Ascending aorta (tissue), 2 donors: ENCODE measurements at regions not wholly inside any gene's neighbourhood (a gene's known extent, or its start where the extent isn't known, plus 50 kb on each side); places are given as distances from the start of the nearest gene placed in this dataset.
A peak's percentile ranks its signal among the peaks of the same experiment; 100 is the strongest.
"Not testable (repeated sequence)": the region's sequence is repeated elsewhere in the genome, so short reads cannot be mapped to it uniquely, and the experiment has no call there.

Experiments
- DNase-seq, 2 donors: peaks; one replicate each; pipeline ENCODE4 v3.0.0-alpha.2; 2019; ENCODE audit warnings: low spot score in 2 of 2
- H3K27ac ChIP-seq, 2 donors: fragments of 200-600 bp; sonication (generic); one replicate each; pipeline ENCODE4 v1.5.1; 2016 to 2017; ENCODE audit warnings: mild to moderate bottlenecking in 1 of 2
- H3K27me3 ChIP-seq: fragments of 200-600 bp; sonication (generic); one replicate; pipeline ENCODE4 v1.5.1; 2017
- H3K36me3 ChIP-seq, 2 donors: fragments of 200-600 bp; sonication (generic); one replicate each; pipeline ENCODE4 v1.5.1; 2016
- H3K4me1 ChIP-seq, 2 donors: fragments of 200-600 bp; sonication (generic); one replicate each; pipeline ENCODE4 v1.5.1; 2016 to 2017; ENCODE audit warnings: mild to moderate bottlenecking in 1 of 2
- H3K4me3 ChIP-seq, 2 donors: fragments of 200-600 bp; sonication (generic); one replicate each; pipeline ENCODE4 v1.5.1; 2016 to 2017; ENCODE audit warnings: mild to moderate bottlenecking in 1 of 2
- H3K9me3 ChIP-seq, 2 donors: fragments of 200-600 bp; sonication (generic); one replicate each; pipeline ENCODE4 v1.5.1; 2016
- intact Hi-C: fragments of 100-400 bp; cut with DNase I; formaldehyde crosslinking; loops from one replicate; pipeline ENCODE4 v1.15.1; 2023
- TF ChIP-seq, protein P1 (sequence below), 3 experiments: fragments of 200-600 bp in 2 of 3; fragments of 450-650 bp in 1 of 3; sonication (generic) in 2 of 3; IDR thresholded peaks; one replicate each; pipeline ENCODE4 v1.5.1; 2016 to 2019; ENCODE audit warnings: antibody characterized with exemption in 3 of 3, mild to moderate bottlenecking in 1 of 3, moderate library complexity in 1 of 3

DNA sequence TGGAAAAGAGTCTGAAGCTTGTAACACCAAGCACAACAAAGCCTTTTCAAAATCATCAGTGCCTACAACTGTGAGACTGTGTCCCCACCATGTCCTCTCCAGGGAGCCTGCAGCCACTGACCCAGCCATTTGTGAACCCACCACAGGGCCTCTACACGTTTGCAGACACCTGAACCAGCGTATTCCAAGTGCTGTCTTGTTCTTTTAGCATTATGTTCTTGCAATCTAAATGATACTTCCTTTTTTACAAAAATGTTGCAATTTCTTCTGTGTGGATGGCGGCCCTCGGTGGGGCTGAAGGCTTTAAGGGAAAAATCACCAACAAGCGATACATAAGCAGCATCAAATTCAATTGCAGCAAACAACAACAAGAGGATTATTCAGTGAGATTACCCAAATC lies 403.2 kb upstream of the MGMT start:
- no peak for DNase-seq
- H3K36me3 ChIP-seq, result no peaks in the 10 kb centered on the region
- H3K27me3 ChIP-seq, result no peaks in the 10 kb centered on the region
- H3K4me1 ChIP-seq, result no peaks in the 10 kb centered on the region
- no peak overlapping the region for H3K27ac ChIP-seq
- TF ChIP-seq, protein P1, sequence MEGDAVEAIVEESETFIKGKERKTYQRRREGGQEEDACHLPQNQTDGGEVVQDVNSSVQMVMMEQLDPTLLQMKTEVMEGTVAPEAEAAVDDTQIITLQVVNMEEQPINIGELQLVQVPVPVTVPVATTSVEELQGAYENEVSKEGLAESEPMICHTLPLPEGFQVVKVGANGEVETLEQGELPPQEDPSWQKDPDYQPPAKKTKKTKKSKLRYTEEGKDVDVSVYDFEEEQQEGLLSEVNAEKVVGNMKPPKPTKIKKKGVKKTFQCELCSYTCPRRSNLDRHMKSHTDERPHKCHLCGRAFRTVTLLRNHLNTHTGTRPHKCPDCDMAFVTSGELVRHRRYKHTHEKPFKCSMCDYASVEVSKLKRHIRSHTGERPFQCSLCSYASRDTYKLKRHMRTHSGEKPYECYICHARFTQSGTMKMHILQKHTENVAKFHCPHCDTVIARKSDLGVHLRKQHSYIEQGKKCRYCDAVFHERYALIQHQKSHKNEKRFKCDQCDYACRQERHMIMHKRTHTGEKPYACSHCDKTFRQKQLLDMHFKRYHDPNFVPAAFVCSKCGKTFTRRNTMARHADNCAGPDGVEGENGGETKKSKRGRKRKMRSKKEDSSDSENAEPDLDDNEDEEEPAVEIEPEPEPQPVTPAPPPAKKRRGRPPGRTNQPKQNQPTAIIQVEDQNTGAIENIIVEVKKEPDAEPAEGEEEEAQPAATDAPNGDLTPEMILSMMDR (IDR thresholded peaks at IDR 0.05), result no peak
- H3K4me3 ChIP-seq, result no peak overlapping the region
- H3K9me3 ChIP-seq, result no peaks in the 10 kb centered on the region
- intact Hi-C loops, result no loop called here

DNA sequence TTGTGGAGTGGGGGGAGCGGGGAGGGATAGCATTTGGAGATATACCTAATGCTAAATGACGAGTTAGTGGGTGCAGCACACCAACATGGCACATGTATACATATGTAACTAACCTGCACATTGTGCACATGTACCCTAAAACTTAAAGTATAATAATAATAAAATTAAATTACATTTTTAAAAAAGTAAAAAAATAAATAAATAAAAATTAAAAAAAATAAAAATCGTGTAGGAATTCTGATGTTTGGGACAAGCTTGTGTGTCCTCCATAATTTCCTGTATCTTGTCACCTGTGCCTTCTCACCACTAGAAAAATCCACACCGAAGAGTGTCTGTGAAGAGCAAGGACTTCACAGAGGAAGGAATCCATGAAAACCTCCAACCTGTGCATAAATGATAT lies 400.5 kb upstream of the MGMT start:
- H3K27me3 ChIP-seq, H3K9me3 ChIP-seq, H3K36me3 ChIP-seq, H3K4me1 ChIP-seq, intact Hi-C loops, H3K4me3 ChIP-seq, DNase-seq, H3K27ac ChIP-seq: not testable (repeated sequence)

DNA sequence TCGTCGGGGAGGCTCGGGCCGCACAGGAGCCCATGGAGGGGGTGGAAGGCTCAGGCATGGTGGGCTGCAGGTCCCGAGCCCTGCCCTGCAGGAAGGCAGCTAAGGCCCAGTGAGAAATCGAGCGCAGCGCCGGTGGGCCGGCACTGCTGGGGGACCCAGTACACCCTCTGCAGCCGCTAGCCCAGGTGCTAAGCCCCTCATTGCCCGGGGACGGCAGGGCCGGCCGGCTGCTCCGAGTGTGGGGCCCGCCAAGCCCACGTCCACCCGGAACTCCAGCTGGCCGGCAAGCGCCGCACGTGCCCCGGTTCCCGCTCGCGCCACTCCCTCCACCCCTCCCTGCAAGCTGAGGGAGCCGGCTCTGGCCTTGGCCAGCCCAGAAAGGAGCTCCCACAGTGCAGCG lies 395.6 kb upstream of the MGMT start:
- H3K9me3 ChIP-seq, H3K4me1 ChIP-seq, H3K27ac ChIP-seq, intact Hi-C loops, DNase-seq, H3K36me3 ChIP-seq, H3K27me3 ChIP-seq, H3K4me3 ChIP-seq: not testable (repeated sequence)

DNA sequence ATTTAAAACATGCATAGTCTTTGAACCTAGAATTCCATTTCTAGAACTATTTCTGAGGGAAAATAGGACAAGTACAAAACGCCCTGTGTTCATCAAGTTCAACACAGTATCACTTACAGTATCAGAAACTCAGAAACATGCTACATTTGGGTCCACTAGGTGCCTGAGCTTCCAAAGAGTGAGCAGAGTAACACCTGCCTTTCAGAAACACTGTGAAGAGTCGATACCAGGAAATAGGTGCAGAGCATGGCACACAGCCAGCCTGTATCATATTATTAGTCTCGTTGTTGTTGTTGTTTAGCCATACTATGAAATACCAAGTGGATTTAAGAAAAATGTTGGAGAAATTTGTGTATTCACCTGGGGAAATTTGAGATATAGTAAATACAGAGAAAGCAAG lies 392.1 kb upstream of the MGMT start:
- H3K4me3 ChIP-seq, result no peak overlapping the region
- no peaks in the 10 kb centered on the region for H3K9me3 ChIP-seq
- H3K27ac ChIP-seq, result no peak overlapping the region
- H3K36me3 ChIP-seq, result no peaks in the 10 kb centered on the region
- DNase-seq, result no peak
- no peaks in the 10 kb centered on the region for H3K27me3 ChIP-seq
- H3K4me1 ChIP-seq, result peaks cover 0 to 18% of the 10 kb centered on the region in 2 donors
- intact Hi-C loops, result no loop called here
- TF ChIP-seq, protein P1 (IDR thresholded peaks at IDR 0.05), result no peak

DNA sequence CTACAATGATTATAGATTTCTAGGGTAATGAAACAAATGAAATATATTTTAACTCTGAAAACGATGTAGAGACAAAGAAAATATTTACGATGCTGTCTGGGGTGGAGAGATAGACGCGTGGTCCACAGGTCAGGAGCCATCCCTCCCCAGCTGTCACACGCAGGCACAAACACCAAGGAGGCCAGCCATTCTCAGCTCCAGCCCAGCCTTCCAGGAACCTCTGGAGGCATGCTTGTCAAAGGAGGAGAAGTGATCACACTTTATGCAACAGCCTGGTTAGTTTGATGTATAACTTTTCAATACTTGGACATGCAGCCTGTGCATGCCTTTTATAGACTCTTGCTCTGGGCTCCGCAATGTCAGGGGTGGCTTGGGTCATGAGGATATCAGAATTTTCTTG lies 391.5 kb upstream of the MGMT start:
- TF ChIP-seq, protein P1 (IDR thresholded peaks at IDR 0.05), result no peak
- Histone ChIP-seq H3K27ac (no peak overlapping the region), H3K9me3 (no peaks in the 10 kb centered on the region), H3K36me3 (no peaks in the 10 kb centered on the region), H3K4me3 (no peak overlapping the region), H3K27me3 (no peaks in the 10 kb centered on the region), H3K4me1 (peaks cover 0 to 18% of the 10 kb centered on the region in 2 donors)
- no peak for DNase-seq
- intact Hi-C loops, result no loop called here

DNA sequence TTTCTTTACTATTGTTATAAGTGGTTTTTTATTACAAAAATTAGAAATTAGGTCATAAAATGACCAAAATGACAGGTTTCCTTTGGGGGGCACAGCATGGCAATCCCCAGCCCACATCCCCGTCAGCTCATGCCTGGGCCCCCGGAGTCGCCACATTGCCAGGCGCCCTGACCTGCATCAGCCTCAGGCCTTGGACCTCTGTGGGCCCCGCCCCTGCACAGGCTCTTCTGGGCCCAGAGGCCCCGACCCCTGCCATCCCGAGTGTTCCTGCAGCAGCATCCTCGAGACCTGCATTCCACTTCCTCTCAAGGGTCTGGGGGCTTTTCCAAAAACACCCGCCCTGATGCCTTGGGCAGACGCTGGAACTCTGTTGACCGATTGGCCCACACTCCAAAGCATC lies 391.1 kb upstream of the MGMT start:
- intact Hi-C loops, result no loop called here
- TF ChIP-seq, protein P1 (IDR thresholded peaks at IDR 0.05), result no peak
- H3K27ac ChIP-seq, result no peak overlapping the region
- no peak for DNase-seq
- peaks cover 0 to 18% of the 10 kb centered on the region in 2 donors for H3K4me1 ChIP-seq
- H3K9me3 ChIP-seq, result no peaks in the 10 kb centered on the region
- H3K27me3 ChIP-seq, result no peaks in the 10 kb centered on the region
- H3K36me3 ChIP-seq, result no peaks in the 10 kb centered on the region
- no peak overlapping the region for H3K4me3 ChIP-seq

DNA sequence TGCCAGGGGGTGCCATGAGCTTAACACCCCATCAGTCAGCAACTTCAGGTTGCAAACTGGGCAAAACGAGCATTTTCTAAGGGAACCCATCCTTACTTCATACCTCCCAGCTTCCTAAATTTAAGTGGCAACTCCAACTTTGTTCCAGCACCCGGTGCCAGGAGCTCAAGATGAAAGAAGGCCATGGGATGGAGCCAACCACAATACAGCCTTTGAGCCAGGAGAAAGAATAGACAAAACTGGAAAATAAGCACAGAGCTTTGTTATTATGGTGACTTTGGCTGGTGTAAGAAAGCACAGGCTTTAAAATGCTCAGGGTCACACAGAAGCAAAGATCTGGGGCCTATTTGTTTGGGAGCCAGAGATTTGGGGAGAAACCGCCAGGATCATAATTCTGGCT lies 388.7 kb upstream of the MGMT start:
- Histone ChIP-seq H3K4me3 (no peak overlapping the region), H3K4me1 (peaks cover 0 to 18% of the 10 kb centered on the region in 2 donors), H3K27me3 (no peaks in the 10 kb centered on the region), H3K36me3 (no peaks in the 10 kb centered on the region), H3K27ac (peak overlapping the region in 1 of 2 donors; percentile 22), H3K9me3 (no peaks in the 10 kb centered on the region)
- TF ChIP-seq, protein P1 (IDR thresholded peaks at IDR 0.05), result no peak
- DNase-seq, result no peak
- intact Hi-C loops, result no loop called here
